ENCODE measurements at regions not wholly inside any gene's neighbourhood (a gene's known extent, or its start where the extent isn't known, plus 50 kb on each side); places are given as distances from the start of the nearest gene placed in this dataset.

- no peaks in the 10 kb centered on the region for H3K27me3 ChIP-seq (ENCODE audit: control insufficient read depth, insufficient read depth, low read length)
- WGBS (ENCODE audit: insufficient coverage, low lambda C conversion rate): 50% methylated on average over 2 of the region's 5 CpGs
Measured at GRCh38 chr4:72911316-72911715, 158.2 kb downstream of the COX18 start.

GRCh38 chr4:72909461-72909860 lies 160.1 kb downstream of the COX18 start:
- no peaks in the 10 kb centered on the region for H3K36me3 ChIP-seq (ENCODE audit: control insufficient read depth, insufficient read depth, low read length)
- no peaks in the 10 kb centered on the region for H3K4me1 ChIP-seq (ENCODE audit: control insufficient read depth, insufficient read depth, low read length)
- no peak for DNase-seq
- H3K9me3 ChIP-seq (ENCODE audit: control insufficient read depth, low read depth, low read length): no peaks in the 10 kb centered on the region
- no peak overlapping the region for H3K27ac ChIP-seq (ENCODE audit: low read length)
- no peak overlapping the region for H3K4me3 ChIP-seq (ENCODE audit: low read length)
- WGBS (ENCODE audit: insufficient coverage, low lambda C conversion rate): no CpG with 5 or more reads among the region's 1 CpG
- H3K27me3 ChIP-seq (ENCODE audit: control insufficient read depth, insufficient read depth, low read length): no peaks in the 10 kb centered on the region

More at GRCh38 chr4:72911316-72911715, 158.2 kb downstream of the COX18 start:
- no peak overlapping the region for H3K4me3 ChIP-seq (ENCODE audit: low read length)
- no peak overlapping the region for H3K27ac ChIP-seq (ENCODE audit: low read length)
- no peaks in the 10 kb centered on the region for H3K36me3 ChIP-seq (ENCODE audit: control insufficient read depth, insufficient read depth, low read length)
- H3K4me1 ChIP-seq (ENCODE audit: control insufficient read depth, insufficient read depth, low read length): no peaks in the 10 kb centered on the region
- H3K9me3 ChIP-seq (ENCODE audit: control insufficient read depth, low read depth, low read length): no peaks in the 10 kb centered on the region
- no peak for DNase-seq

- WGBS (ENCODE audit: insufficient coverage, low lambda C conversion rate): no CpG with 5 or more reads among the region's 1 CpG
- no peaks in the 10 kb centered on the region for H3K4me1 ChIP-seq (ENCODE audit: control insufficient read depth, insufficient read depth, low read length)
- H3K4me3 ChIP-seq (ENCODE audit: low read length): no peak overlapping the region
- H3K27ac ChIP-seq (ENCODE audit: low read length): no peak overlapping the region
- no peaks in the 10 kb centered on the region for H3K27me3 ChIP-seq (ENCODE audit: control insufficient read depth, insufficient read depth, low read length)
- H3K36me3 ChIP-seq (ENCODE audit: control insufficient read depth, insufficient read depth, low read length): no peaks in the 10 kb centered on the region
- no peak for DNase-seq
- no peaks in the 10 kb centered on the region for H3K9me3 ChIP-seq (ENCODE audit: control insufficient read depth, low read depth, low read length)
Measured at GRCh38 chr4:72902354-72902753, 167.2 kb downstream of the COX18 start.

GRCh38 chr4:72901553-72901952 lies 168.0 kb downstream of the COX18 start:
- Histone ChIP-seq H3K9me3 (ENCODE audit: control insufficient read depth, low read depth, low read length) (no peaks in the 10 kb centered on the region), H3K4me3 (ENCODE audit: low read length) (no peak overlapping the region), H3K36me3 (ENCODE audit: control insufficient read depth, insufficient read depth, low read length) (no peaks in the 10 kb centered on the region), H3K27ac (ENCODE audit: low read length) (no peak overlapping the region), H3K4me1 (ENCODE audit: control insufficient read depth, insufficient read depth, low read length) (no peaks in the 10 kb centered on the region), H3K27me3 (ENCODE audit: control insufficient read depth, insufficient read depth, low read length) (no peaks in the 10 kb centered on the region)
- 100% methylated on average over 1 of the region's 2 CpGs for WGBS (ENCODE audit: insufficient coverage, low lambda C conversion rate)
- no peak for DNase-seq

- no peak overlapping the region for H3K27ac ChIP-seq (ENCODE audit: low read length)
- no peaks in the 10 kb centered on the region for H3K9me3 ChIP-seq (ENCODE audit: control insufficient read depth, low read depth, low read length)
- H3K4me3 ChIP-seq (ENCODE audit: low read length): no peak overlapping the region
- no peaks in the 10 kb centered on the region for H3K27me3 ChIP-seq (ENCODE audit: control insufficient read depth, insufficient read depth, low read length)
- no peaks in the 10 kb centered on the region for H3K4me1 ChIP-seq (ENCODE audit: control insufficient read depth, insufficient read depth, low read length)
- H3K36me3 ChIP-seq (ENCODE audit: control insufficient read depth, insufficient read depth, low read length): no peaks in the 10 kb centered on the region
- WGBS (ENCODE audit: insufficient coverage, low lambda C conversion rate): no CpG with 5 or more reads among the region's 2 CpGs
- no peak for DNase-seq
Measured at GRCh38 chr4:72900952-72901351, 168.6 kb downstream of the COX18 start.

- no peaks in the 10 kb centered on the region for H3K27me3 ChIP-seq (ENCODE audit: control insufficient read depth, insufficient read depth, low read length)
- WGBS (ENCODE audit: insufficient coverage, low lambda C conversion rate): no CpG with 5 or more reads among the region's 3 CpGs
- H3K27ac ChIP-seq (ENCODE audit: low read length): no peak overlapping the region
- no peaks in the 10 kb centered on the region for H3K4me1 ChIP-seq (ENCODE audit: control insufficient read depth, insufficient read depth, low read length)
- no peaks in the 10 kb centered on the region for H3K9me3 ChIP-seq (ENCODE audit: control insufficient read depth, low read depth, low read length)
- no peak overlapping the region for H3K4me3 ChIP-seq (ENCODE audit: low read length)
- no peak for DNase-seq
- no peaks in the 10 kb centered on the region for H3K36me3 ChIP-seq (ENCODE audit: control insufficient read depth, insufficient read depth, low read length)
Measured at GRCh38 chr4:72899621-72900020, 169.9 kb downstream of the COX18 start.

GRCh38 chr4:72899214-72899613 lies 170.3 kb downstream of the COX18 start:
- H3K9me3 ChIP-seq (ENCODE audit: control insufficient read depth, low read depth, low read length): no peaks in the 10 kb centered on the region
- WGBS (ENCODE audit: insufficient coverage, low lambda C conversion rate): 100% methylated on average over 3 of the region's 6 CpGs

GRCh38 chr4:72896515-72896914 lies 173.0 kb downstream of the COX18 start:
- Histone ChIP-seq H3K4me3 (ENCODE audit: low read length) (no peak overlapping the region), H3K27me3 (ENCODE audit: control insufficient read depth, insufficient read depth, low read length) (no peaks in the 10 kb centered on the region), H3K9me3 (ENCODE audit: control insufficient read depth, low read depth, low read length) (no peaks in the 10 kb centered on the region), H3K27ac (ENCODE audit: low read length) (no peak overlapping the region), H3K36me3 (ENCODE audit: control insufficient read depth, insufficient read depth, low read length) (no peaks in the 10 kb centered on the region), H3K4me1 (ENCODE audit: control insufficient read depth, insufficient read depth, low read length) (no peaks in the 10 kb centered on the region)
- no CpG with 5 or more reads among the region's 3 CpGs for WGBS (ENCODE audit: insufficient coverage, low lambda C conversion rate)
- no peak for DNase-seq

More at GRCh38 chr4:72899214-72899613, 170.3 kb downstream of the COX18 start:
- H3K27ac ChIP-seq (ENCODE audit: low read length): no peak overlapping the region
- H3K4me3 ChIP-seq (ENCODE audit: low read length): no peak overlapping the region
- no peak for DNase-seq
- H3K4me1 ChIP-seq (ENCODE audit: control insufficient read depth, insufficient read depth, low read length): no peaks in the 10 kb centered on the region
- H3K27me3 ChIP-seq (ENCODE audit: control insufficient read depth, insufficient read depth, low read length): no peaks in the 10 kb centered on the region
- H3K36me3 ChIP-seq (ENCODE audit: control insufficient read depth, insufficient read depth, low read length): no peaks in the 10 kb centered on the region

- Histone ChIP-seq H3K27ac (ENCODE audit: low read length) (no peak overlapping the region), H3K27me3 (ENCODE audit: control insufficient read depth, insufficient read depth, low read length) (no peaks in the 10 kb centered on the region), H3K36me3 (ENCODE audit: control insufficient read depth, insufficient read depth, low read length) (no peaks in the 10 kb centered on the region), H3K4me3 (ENCODE audit: low read length) (no peak overlapping the region), H3K9me3 (ENCODE audit: control insufficient read depth, low read depth, low read length) (no peaks in the 10 kb centered on the region), H3K4me1 (ENCODE audit: control insufficient read depth, insufficient read depth, low read length) (no peaks in the 10 kb centered on the region)
- WGBS (ENCODE audit: insufficient coverage, low lambda C conversion rate): no CpG with 5 or more reads among the region's 5 CpGs
- DNase-seq: no peak
Measured at GRCh38 chr4:72895408-72895807, 174.1 kb downstream of the COX18 start.

- Histone ChIP-seq H3K9me3 (ENCODE audit: control insufficient read depth, low read depth, low read length) (no peaks in the 10 kb centered on the region), H3K36me3 (ENCODE audit: control insufficient read depth, insufficient read depth, low read length) (no peaks in the 10 kb centered on the region), H3K27ac (ENCODE audit: low read length) (no peak overlapping the region), H3K27me3 (ENCODE audit: control insufficient read depth, insufficient read depth, low read length) (no peaks in the 10 kb centered on the region), H3K4me3 (ENCODE audit: low read length) (no peak overlapping the region), H3K4me1 (ENCODE audit: control insufficient read depth, insufficient read depth, low read length) (no peaks in the 10 kb centered on the region)
- no CpG with 5 or more reads among the region's 2 CpGs for WGBS (ENCODE audit: insufficient coverage, low lambda C conversion rate)
- no peak for DNase-seq
Measured at GRCh38 chr4:72893354-72894066, 176.0 kb downstream of the COX18 start.

GRCh38 chr4:72888331-72888730 lies 181.2 kb downstream of the COX18 start:
- Histone ChIP-seq H3K4me1 (ENCODE audit: control insufficient read depth, insufficient read depth, low read length) (no peaks in the 10 kb centered on the region), H3K27me3 (ENCODE audit: control insufficient read depth, insufficient read depth, low read length) (no peaks in the 10 kb centered on the region), H3K9me3 (ENCODE audit: control insufficient read depth, low read depth, low read length) (no peaks in the 10 kb centered on the region), H3K36me3 (ENCODE audit: control insufficient read depth, insufficient read depth, low read length) (no peaks in the 10 kb centered on the region), H3K4me3 (ENCODE audit: low read length) (no peak overlapping the region), H3K27ac (ENCODE audit: low read length) (no peak overlapping the region)
- DNase-seq: no peak
- WGBS (ENCODE audit: insufficient coverage, low lambda C conversion rate): no CpG with 5 or more reads among the region's 2 CpGs

All from large intestine (tissue), 3 donors.